ENCODE measurements at regions not wholly inside any gene's neighbourhood (a gene's known extent, or its start where the extent isn't known, plus 50 kb on each side); places are given as distances from the start of the nearest gene placed in this dataset.

DNA sequence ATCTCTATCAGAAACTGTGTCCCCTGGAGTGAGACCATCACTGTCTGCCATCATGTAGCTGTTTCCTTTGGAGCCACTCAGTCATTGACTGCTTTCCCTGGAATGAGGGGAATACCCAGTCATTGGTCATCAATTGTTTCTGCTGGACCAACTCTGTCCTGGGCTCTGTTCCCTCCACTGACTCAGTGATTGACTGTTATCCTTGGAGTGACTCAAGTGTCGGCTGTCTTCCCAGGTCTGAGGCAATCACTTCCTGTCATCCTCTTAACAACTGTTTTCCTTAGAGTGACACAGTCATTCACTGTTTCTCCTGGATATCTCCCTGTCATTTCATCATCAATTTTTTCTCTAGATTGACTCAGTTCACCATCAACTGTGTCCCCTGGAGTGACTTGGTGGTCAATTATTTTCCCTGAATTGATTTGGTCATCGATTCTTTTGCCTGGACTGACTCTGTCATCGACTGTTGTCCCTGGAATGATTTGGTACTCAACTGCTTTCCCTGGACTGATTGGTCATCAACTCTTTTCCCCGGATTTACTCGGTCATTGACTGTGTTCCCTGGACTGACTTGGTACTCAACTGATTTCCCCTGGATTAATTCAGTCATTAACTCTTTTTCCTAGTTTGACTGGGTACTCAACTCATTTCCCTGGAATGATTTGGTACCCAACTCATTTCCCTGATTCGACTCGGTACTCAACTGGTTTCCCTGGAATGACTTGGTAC, 327.9 kb upstream of the VCX start:
- Histone ChIP-seq H3K27me3 (no peaks in the 10 kb centered on the region), H3K9me3 (no peaks in the 10 kb centered on the region), H3K4me1 (no peaks in the 10 kb centered on the region), H3K27ac (no peak overlapping the region), H3K36me3 (no peaks in the 10 kb centered on the region), H3K4me3 (no peak overlapping the region)
- DNase-seq, result no peak
- TF ChIP-seq, protein P1, sequence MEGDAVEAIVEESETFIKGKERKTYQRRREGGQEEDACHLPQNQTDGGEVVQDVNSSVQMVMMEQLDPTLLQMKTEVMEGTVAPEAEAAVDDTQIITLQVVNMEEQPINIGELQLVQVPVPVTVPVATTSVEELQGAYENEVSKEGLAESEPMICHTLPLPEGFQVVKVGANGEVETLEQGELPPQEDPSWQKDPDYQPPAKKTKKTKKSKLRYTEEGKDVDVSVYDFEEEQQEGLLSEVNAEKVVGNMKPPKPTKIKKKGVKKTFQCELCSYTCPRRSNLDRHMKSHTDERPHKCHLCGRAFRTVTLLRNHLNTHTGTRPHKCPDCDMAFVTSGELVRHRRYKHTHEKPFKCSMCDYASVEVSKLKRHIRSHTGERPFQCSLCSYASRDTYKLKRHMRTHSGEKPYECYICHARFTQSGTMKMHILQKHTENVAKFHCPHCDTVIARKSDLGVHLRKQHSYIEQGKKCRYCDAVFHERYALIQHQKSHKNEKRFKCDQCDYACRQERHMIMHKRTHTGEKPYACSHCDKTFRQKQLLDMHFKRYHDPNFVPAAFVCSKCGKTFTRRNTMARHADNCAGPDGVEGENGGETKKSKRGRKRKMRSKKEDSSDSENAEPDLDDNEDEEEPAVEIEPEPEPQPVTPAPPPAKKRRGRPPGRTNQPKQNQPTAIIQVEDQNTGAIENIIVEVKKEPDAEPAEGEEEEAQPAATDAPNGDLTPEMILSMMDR (IDR thresholded peaks at IDR 0.05), result no peak
- TF ChIP-seq POLR2A (IDR thresholded peaks at IDR 0.05), result no peak

DNA sequence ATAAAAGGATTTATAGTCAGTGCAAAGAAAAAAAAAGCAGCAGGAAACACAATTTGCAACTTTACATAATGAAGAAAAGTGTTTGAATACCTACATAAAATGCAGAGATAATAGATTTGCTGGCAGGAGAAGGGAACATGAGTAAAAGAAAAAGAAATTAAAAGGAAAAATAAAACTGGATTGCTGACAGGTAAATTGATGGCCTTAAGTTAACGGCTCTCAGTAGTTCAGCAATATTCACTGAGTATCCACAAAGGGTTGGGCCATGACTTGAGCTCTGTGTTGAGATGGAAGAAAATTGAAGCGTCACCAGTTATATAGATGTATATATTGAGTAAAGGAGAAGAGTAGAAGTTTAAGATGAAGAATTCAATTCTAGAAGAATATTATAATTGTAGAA, 330.1 kb upstream of the VCX start:
- H3K9me3 ChIP-seq, result no peaks in the 10 kb centered on the region

DNA sequence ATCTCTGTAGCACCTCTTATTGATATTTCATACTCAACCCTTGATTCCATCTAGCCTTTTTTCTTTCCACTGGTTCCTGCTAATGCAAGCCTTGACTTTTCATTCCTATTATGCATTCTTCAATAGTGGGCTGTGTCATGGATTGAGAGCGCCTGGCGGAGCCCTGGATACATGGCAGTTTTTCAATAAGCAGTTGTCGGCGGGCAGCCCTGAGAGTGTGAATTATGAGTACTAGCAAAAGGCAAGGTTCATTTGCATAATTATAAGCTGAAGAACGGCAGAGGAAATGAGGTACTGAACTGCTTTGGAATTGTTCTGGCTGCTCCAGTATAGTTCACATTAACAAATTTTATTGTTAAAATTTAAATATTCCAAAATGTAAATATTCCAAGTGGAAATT, 339.7 kb upstream of the VCX start:
- no peaks in the 10 kb centered on the region for H3K9me3 ChIP-seq
- no peak for TF ChIP-seq POLR2A (IDR thresholded peaks at IDR 0.05)
- TF ChIP-seq, protein P1 (IDR thresholded peaks at IDR 0.05), result no peak
- DNase-seq, result no peak

More for the DNA sequence above, 330.1 kb upstream of the VCX start:
- TF ChIP-seq, protein P1 (IDR thresholded peaks at IDR 0.05), result no peak
- Histone ChIP-seq H3K4me1 (no peaks in the 10 kb centered on the region), H3K4me3 (no peak overlapping the region), H3K36me3 (no peaks in the 10 kb centered on the region), H3K27ac (no peak overlapping the region), H3K27me3 (no peaks in the 10 kb centered on the region)
- DNase-seq, result no peak

DNA sequence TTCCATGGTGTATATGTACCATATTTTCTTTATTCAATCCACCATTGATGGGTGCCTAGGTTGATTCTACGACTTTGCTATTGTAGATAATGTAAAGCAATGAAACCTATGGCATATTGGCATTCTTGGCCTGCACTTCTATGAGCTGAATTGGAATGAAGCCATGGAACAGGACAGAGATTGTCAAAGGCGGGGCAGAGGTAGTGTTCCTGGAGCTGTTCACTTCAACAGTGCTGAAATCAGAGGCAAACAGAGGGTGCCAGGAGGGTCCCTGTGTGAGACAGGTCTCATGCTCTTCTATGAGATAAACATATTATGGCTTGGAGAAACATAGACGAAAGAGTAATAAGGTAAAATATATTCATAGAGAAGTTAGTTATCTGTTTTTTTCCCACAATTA, 342.6 kb upstream of the VCX start:
- TF ChIP-seq POLR2A (IDR thresholded peaks at IDR 0.05), result no peak
- TF ChIP-seq, protein P1 (IDR thresholded peaks at IDR 0.05), result no peak
- no peaks in the 10 kb centered on the region for H3K4me1 ChIP-seq
- no peak overlapping the region for H3K27ac ChIP-seq
- no peaks in the 10 kb centered on the region for H3K27me3 ChIP-seq
- no peaks in the 10 kb centered on the region for H3K36me3 ChIP-seq
- DNase-seq, result no peak
- no peaks in the 10 kb centered on the region for H3K9me3 ChIP-seq
- H3K4me3 ChIP-seq, result no peak overlapping the region

More for the DNA sequence above, 339.7 kb upstream of the VCX start:
- Histone ChIP-seq H3K27ac (no peak overlapping the region), H3K36me3 (no peaks in the 10 kb centered on the region), H3K4me3 (no peak overlapping the region), H3K27me3 (no peaks in the 10 kb centered on the region), H3K4me1 (no peaks in the 10 kb centered on the region)

DNA sequence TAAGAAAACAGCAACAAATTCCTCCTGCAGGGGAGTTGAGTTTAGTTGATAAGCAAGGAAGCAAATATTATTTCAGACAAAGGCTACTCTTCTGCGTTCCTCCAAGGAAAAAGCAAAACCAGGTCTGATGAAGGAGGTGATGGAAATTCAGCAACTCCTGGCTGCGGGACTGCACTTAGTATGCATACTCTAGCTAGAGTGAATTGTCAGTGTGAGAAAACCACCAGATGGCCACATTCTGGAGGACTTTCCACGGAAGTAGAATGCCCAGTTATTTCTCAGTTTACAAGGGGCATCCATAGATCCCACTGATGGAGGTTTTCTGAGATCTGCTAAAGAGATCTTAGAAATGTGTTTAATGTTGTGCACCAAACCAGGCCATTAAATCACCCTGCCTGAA, 338.6 kb upstream of the PUDP start:
- Histone ChIP-seq H3K9me3 (no peaks in the 10 kb centered on the region), H3K27me3 (no peaks in the 10 kb centered on the region), H3K27ac (no peak overlapping the region), H3K36me3 (no peaks in the 10 kb centered on the region), H3K4me3 (no peak overlapping the region), H3K4me1 (no peaks in the 10 kb centered on the region)
- TF ChIP-seq, protein P1 (IDR thresholded peaks at IDR 0.05), result no peak
- TF ChIP-seq POLR2A (IDR thresholded peaks at IDR 0.05), result no peak
- DNase-seq, result no peak

DNA sequence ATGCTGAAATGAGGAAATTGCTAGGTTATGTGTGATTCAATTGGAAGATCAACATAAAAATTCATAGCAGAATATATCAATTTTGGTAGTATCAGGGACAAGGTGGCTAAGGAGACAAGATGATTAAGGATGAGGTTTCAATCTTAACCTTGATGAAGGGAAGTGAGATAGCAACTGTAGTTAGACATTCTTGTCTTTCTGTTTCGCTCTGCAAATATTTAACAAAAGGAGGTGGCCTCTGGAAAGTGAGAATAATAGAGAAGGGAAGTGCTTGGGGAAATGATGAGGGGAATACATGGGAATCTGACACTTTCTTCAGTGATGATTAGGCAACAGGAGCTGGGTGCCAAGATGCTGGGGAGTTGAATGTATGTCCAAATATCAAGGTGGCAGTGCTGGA, 337.1 kb upstream of the PUDP start:
- H3K27me3 ChIP-seq, result no peaks in the 10 kb centered on the region
- H3K36me3 ChIP-seq, result no peaks in the 10 kb centered on the region
- H3K4me3 ChIP-seq, result no peak overlapping the region
- TF ChIP-seq, protein P1 (IDR thresholded peaks at IDR 0.05), result no peak
- TF ChIP-seq POLR2A (IDR thresholded peaks at IDR 0.05), result no peak
- no peak for DNase-seq
- H3K9me3 ChIP-seq, result no peaks in the 10 kb centered on the region
- H3K27ac ChIP-seq, result no peak overlapping the region
- H3K4me1 ChIP-seq, result no peaks in the 10 kb centered on the region
